ENCODE measurements at regions not wholly inside any gene's neighbourhood (a gene's known extent, or its start where the extent isn't known, plus 50 kb on each side); places are given as distances from the start of the nearest gene placed in this dataset.
"Not testable (repeated sequence)": the region's sequence is repeated elsewhere in the genome, so short reads cannot be mapped to it uniquely, and the experiment has no call there.

GRCh38 chr5:50593681-50594080 lies 72.8 kb upstream of the PARP8 start:
- H3K4me3 ChIP-seq (ENCODE audit: control insufficient read depth, low read depth, low read length), result no peak overlapping the region
- TF ChIP-seq CTCF (conservative IDR thresholded peaks at IDR 0.05; ENCODE audit: control insufficient read depth, insufficient read depth, low read depth, low read length), result no peak
- peak; percentile 4 for DNase-seq (ENCODE audit: low read depth)

- DNase-seq (ENCODE audit: low read depth), result peak; percentile 92
- no peak for TF ChIP-seq CTCF (conservative IDR thresholded peaks at IDR 0.05; ENCODE audit: control insufficient read depth, insufficient read depth, low read depth, low read length)
- no peak overlapping the region for H3K4me3 ChIP-seq (ENCODE audit: control insufficient read depth, low read depth, low read length)
Measured at GRCh38 chr5:50595199-50595598, 71.2 kb upstream of the PARP8 start.

GRCh38 chr5:50601576-50601975 lies 64.9 kb upstream of the PARP8 start:
- H3K4me3 ChIP-seq (ENCODE audit: control insufficient read depth, low read depth, low read length); DNase-seq (ENCODE audit: low read depth): not testable (repeated sequence)

- TF ChIP-seq CTCF (conservative IDR thresholded peaks at IDR 0.05; ENCODE audit: control insufficient read depth, insufficient read depth, low read depth, low read length), result no peak
- DNase-seq (ENCODE audit: low read depth), result no peak
- H3K4me3 ChIP-seq (ENCODE audit: control insufficient read depth, low read depth, low read length), result no peak overlapping the region
Measured at GRCh38 chr5:50606179-50606578, 60.3 kb upstream of the PARP8 start.

- DNase-seq (ENCODE audit: low read depth); H3K4me3 ChIP-seq (ENCODE audit: control insufficient read depth, low read depth, low read length): not testable (repeated sequence)
Measured at GRCh38 chr5:50607456-50607855, 59.0 kb upstream of the PARP8 start.

- H3K4me3 ChIP-seq (ENCODE audit: control insufficient read depth, low read depth, low read length); DNase-seq (ENCODE audit: low read depth): not testable (repeated sequence)
Measured at GRCh38 chr5:50607953-50608705, 58.3 kb upstream of the PARP8 start.

- H3K4me3 ChIP-seq (ENCODE audit: control insufficient read depth, low read depth, low read length); DNase-seq (ENCODE audit: low read depth): not testable (repeated sequence)
Measured at GRCh38 chr5:50613057-50613456, 53.4 kb upstream of the PARP8 start.

All from fibroblast of mammary gland (primary cell).